Thoracic aorta (tissue), 2 donors: ENCODE measurements at regions not wholly inside any gene's neighbourhood (a gene's known extent, or its start where the extent isn't known, plus 50 kb on each side); places are given as distances from the start of the nearest gene placed in this dataset.

ENCODE experiments used
- ATAC-seq: fragments of 150-250 bp; one replicate; pipeline ENCODE4 v1.8.0; 2017; ENCODE audit warnings: low read depth; ENCODE audit not compliant: insufficient number of reproducible peaks, low FRiP score
- DNase-seq: peaks from one replicate; pipeline ENCODE4 v3.0.0-alpha.2; 2020; ENCODE audit warnings: low spot score
- H3K27ac ChIP-seq, 2 donors: fragments of 200-600 bp; sonication (generic); 1 replicate in 1 of 2; 2 replicates in 1 of 2; pipeline ENCODE4 v1.5.1; 2016; ENCODE audit warnings: mild to moderate bottlenecking in 2 of 2, moderate library complexity in 2 of 2
- H3K27me3 ChIP-seq: fragments of 200-600 bp; sonication (generic); replicated peaks from 2 replicates; pipeline ENCODE4 v1.6.0; 2016; ENCODE audit warnings: mild to moderate bottlenecking; ENCODE audit not compliant: insufficient read depth
- H3K36me3 ChIP-seq: fragments of 200-600 bp; sonication (generic); one replicate; pipeline ENCODE4 v1.5.1; 2016
- H3K4me1 ChIP-seq, 2 donors: fragments of 200-600 bp; sonication (generic); 1 replicate in 1 of 2; 2 replicates in 1 of 2; pipeline versions ENCODE4 v1.5.1 to v1.6.0; 2016; ENCODE audit warnings: low read depth in 2 of 2, mild to moderate bottlenecking in 1 of 2; ENCODE audit not compliant: control insufficient read depth in 1 of 2
- H3K4me3 ChIP-seq: fragments of 200-600 bp; sonication (generic); 2 replicates; pipeline ENCODE4 v1.5.1; 2016; ENCODE audit warnings: mild to moderate bottlenecking
- H3K9me3 ChIP-seq: fragments of 200-600 bp; sonication (generic); 2 replicates; pipeline ENCODE4 v1.5.1; 2016
- TF ChIP-seq, protein P1 (sequence below): fragments of 200-600 bp; sonication (generic); IDR thresholded peaks from one replicate; pipeline ENCODE4 v1.5.1; 2019; ENCODE audit warnings: antibody characterized with exemption

GRCh38 chr20:1786486-1786885 is 108.7 kb upstream of the SIRPA start:
- Histone ChIP-seq H3K4me1 (no peaks in the 10 kb centered on the region), H3K4me3 (no peak overlapping the region), H3K27ac (no peak overlapping the region), H3K27me3 (no peaks in the 10 kb centered on the region), H3K36me3 (no peaks in the 10 kb centered on the region), H3K9me3 (no peaks in the 10 kb centered on the region)
- TF ChIP-seq, protein P1, sequence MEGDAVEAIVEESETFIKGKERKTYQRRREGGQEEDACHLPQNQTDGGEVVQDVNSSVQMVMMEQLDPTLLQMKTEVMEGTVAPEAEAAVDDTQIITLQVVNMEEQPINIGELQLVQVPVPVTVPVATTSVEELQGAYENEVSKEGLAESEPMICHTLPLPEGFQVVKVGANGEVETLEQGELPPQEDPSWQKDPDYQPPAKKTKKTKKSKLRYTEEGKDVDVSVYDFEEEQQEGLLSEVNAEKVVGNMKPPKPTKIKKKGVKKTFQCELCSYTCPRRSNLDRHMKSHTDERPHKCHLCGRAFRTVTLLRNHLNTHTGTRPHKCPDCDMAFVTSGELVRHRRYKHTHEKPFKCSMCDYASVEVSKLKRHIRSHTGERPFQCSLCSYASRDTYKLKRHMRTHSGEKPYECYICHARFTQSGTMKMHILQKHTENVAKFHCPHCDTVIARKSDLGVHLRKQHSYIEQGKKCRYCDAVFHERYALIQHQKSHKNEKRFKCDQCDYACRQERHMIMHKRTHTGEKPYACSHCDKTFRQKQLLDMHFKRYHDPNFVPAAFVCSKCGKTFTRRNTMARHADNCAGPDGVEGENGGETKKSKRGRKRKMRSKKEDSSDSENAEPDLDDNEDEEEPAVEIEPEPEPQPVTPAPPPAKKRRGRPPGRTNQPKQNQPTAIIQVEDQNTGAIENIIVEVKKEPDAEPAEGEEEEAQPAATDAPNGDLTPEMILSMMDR, result no peak
- no peak for ATAC-seq
- DNase-seq, result no peak

DNA sequence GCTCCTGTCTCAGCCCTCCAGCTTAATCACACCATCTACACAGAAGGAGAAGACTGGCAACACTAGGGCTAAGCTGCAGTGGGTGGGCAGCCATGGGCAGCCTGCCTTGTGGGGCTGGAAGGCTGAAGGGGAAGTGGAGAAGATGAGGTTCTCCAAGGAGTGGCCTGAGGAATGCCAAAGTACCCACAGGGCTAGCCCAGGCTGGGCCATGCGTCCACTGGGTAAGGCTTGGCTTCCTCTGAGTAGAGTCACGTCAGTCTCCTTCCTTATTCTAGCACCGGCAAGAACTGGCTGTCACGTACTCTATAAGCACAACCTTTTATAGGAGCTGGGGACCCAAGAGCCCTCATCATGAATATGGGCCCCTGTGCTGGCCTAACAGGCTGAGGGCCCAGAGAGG is 110.6 kb upstream of the SIRPA start:
- ATAC-seq (no peak), DNase-seq (no peak)
- Histone ChIP-seq H3K27ac (no peak overlapping the region), H3K4me3 (no peak overlapping the region), H3K4me1 (no peaks in the 10 kb centered on the region), H3K9me3 (no peaks in the 10 kb centered on the region), H3K36me3 (no peaks in the 10 kb centered on the region), H3K27me3 (no peaks in the 10 kb centered on the region)
- TF ChIP-seq, protein P1, result no peak

DNA sequence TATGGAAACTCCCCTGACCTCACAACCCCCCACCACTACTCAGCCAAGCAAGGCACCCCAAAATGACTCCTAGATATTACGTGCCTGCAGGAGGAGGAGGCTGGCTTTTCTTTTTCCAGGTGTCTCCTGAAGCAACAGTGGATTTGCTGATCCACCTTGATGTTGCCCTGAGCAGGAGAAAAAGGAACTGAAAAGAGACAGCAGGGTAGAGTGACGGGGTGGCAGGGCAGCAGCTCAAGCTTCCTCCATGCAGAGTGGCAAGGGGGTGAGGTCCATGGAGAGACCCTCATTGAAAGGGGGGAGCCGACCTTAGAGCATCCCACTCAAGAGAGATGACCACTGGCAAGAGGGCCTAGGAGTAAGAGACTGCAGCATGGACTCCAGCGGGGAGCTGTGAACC is 112.0 kb upstream of the SIRPA start:
- Histone ChIP-seq H3K36me3 (no peaks in the 10 kb centered on the region), H3K4me3 (no peak overlapping the region), H3K9me3 (no peaks in the 10 kb centered on the region), H3K27ac (no peak overlapping the region), H3K4me1 (no peaks in the 10 kb centered on the region), H3K27me3 (no peaks in the 10 kb centered on the region)
- DNase-seq (no peak), ATAC-seq (no peak)
- TF ChIP-seq, protein P1, result no peak

- Histone ChIP-seq H3K27ac (no peak overlapping the region), H3K9me3 (no peaks in the 10 kb centered on the region), H3K4me3 (no peak overlapping the region), H3K36me3 (no peaks in the 10 kb centered on the region), H3K4me1 (no peaks in the 10 kb centered on the region), H3K27me3 (no peaks in the 10 kb centered on the region)
- TF ChIP-seq, protein P1, result no peak
- DNase-seq, result no peak
- ATAC-seq, result no peak
These were observed 113.0 kb upstream of the SIRPA start for GRCh38 chr20:1782181-1782580.

DNA sequence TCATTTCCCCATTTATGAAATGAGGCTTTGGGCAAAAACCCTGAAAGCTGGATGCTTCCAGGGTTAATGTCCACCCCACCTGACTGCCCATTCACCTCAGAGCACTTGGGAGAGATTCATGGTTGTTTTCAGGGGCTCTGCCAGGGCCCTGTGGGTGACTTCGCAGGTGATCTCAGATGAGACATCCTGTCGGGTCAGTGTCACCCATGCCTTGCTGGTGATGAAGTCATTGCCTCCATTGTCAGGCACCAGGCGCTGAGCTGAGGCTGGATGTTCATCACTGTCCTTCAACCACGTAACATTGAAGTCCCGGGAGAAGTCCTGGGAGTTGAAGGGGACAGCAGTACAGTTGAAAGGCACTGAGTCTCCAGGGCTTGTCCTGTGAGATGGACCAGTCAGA is 115.6 kb upstream of the SIRPA start:
- Histone ChIP-seq H3K9me3 (no peaks in the 10 kb centered on the region), H3K27me3 (no peaks in the 10 kb centered on the region), H3K36me3 (no peaks in the 10 kb centered on the region), H3K27ac (no peak overlapping the region), H3K4me1 (peaks cover 5 to 9% of the 10 kb centered on the region in 2 donors), H3K4me3 (no peak overlapping the region)
- DNase-seq (no peak), ATAC-seq (no peak)
- TF ChIP-seq, protein P1, result no peak
